IMR-90 (cell line): ENCODE measurements at regions not wholly inside any gene's neighbourhood (a gene's known extent, or its start where the extent isn't known, plus 50 kb on each side); places are given as distances from the start of the nearest gene placed in this dataset.
A peak's percentile ranks its signal among the peaks of the same experiment; 100 is the strongest.

Experiments
- ATAC-seq: fragments of 200-7000 bp; cut with Tn5 transposase; 2 replicates; pipeline ENCODE4 v1.9.1; 2020; ENCODE audit warnings: low read depth, mild to moderate bottlenecking, moderate library complexity
- BruUV-seq: library from RNA; stranded (reverse); fragments of 400-500 nt; replicated peaks from 2 replicates; lab custom pipeline; 2021; lab: Mats Ljungman, UMichigan
- CTCF ChIA-PET: fragments of 300-600 bp; formaldehyde crosslinking; extraction: SDS; loops from one replicate; lab custom pipeline; 2021; ENCODE audit warnings: antibody characterized with exemption; lab: Yijun Ruan, JAX
- POLR2A ChIA-PET: fragments of 300-600 bp; sonication (Branson Sonifier 250); formaldehyde crosslinking; loops from one replicate; lab custom pipeline; 2022; ENCODE audit warnings: antibody characterized with exemption; ENCODE audit not compliant: unreplicated experiment; lab: Charles Lee
- DNase-seq: peaks from one replicate; pipeline ENCODE4 v3.0.0; 2013
- H2AFZ ChIP-seq: replicated peaks from 2 replicates; pipeline ENCODE3; 2013; ENCODE audit warnings: low read length, mild to moderate bottlenecking; ENCODE audit not compliant: poor library complexity
- H2AK5ac ChIP-seq: 2 replicates; pipeline ENCODE4 v1.6.1; 2013; ENCODE audit warnings: low read depth, low read length, inconsistent platforms
- H2AK9ac ChIP-seq: replicated peaks from 2 replicates; pipeline ENCODE3; 2013; ENCODE audit warnings: mild to moderate bottlenecking, low read depth, low read length, moderate library complexity; ENCODE audit not compliant: poor library complexity
- H2BK120ac ChIP-seq: 2 replicates; pipeline ENCODE4 v1.6.1; 2013; ENCODE audit warnings: low read depth, low read length, inconsistent platforms
- H2BK15ac ChIP-seq: 3 replicates; pipeline ENCODE4 v1.6.1; 2013; ENCODE audit warnings: low read depth, low read length, inconsistent platforms
- H2BK20ac ChIP-seq: 2 replicates; pipeline ENCODE4 v1.6.1; 2013; ENCODE audit warnings: low read depth, mild to moderate bottlenecking, inconsistent platforms, low read length, moderate library complexity
- H2BK5ac ChIP-seq: 2 replicates; pipeline ENCODE4 v1.6.1; 2013; ENCODE audit warnings: mild to moderate bottlenecking, low read depth, low read length, inconsistent platforms; ENCODE audit not compliant: poor library complexity, severe bottlenecking
- H3K14ac ChIP-seq: replicated peaks from 2 replicates; pipeline ENCODE4 v1.6.1; 2013; ENCODE audit warnings: low read depth, low read length, inconsistent platforms
- H3K18ac ChIP-seq: 2 replicates; pipeline ENCODE4 v1.6.1; 2013; ENCODE audit warnings: low read depth, low read length, control low read depth
- H3K23ac ChIP-seq: 2 replicates; pipeline ENCODE4 v1.6.1; 2013; ENCODE audit warnings: low read depth, low read length, inconsistent platforms
- H3K27ac ChIP-seq: 2 replicates; pipeline ENCODE4 v1.5.1; 2013; ENCODE audit warnings: mild to moderate bottlenecking, control low read depth, low read length; ENCODE audit not compliant: insufficient read depth
- H3K27me3 ChIP-seq: 2 replicates; pipeline ENCODE4 v1.6.1; 2013; ENCODE audit warnings: low read length; ENCODE audit not compliant: control insufficient read depth, insufficient read depth
- H3K36me3 ChIP-seq: 2 replicates; pipeline ENCODE4 v1.6.1; 2013; ENCODE audit warnings: low read length, mixed read lengths; ENCODE audit not compliant: control insufficient read depth, insufficient read depth
- H3K4ac ChIP-seq: 2 replicates; pipeline ENCODE4 v1.6.1; 2013; ENCODE audit warnings: low read depth, low read length, inconsistent platforms
- H3K4me1 ChIP-seq: 2 replicates; pipeline ENCODE4 v1.6.1; 2013; ENCODE audit warnings: low read length, mixed read lengths; ENCODE audit not compliant: control insufficient read depth, insufficient read depth
- H3K4me2 ChIP-seq: 2 replicates; pipeline ENCODE4 v1.6.1; 2013; ENCODE audit warnings: low read depth, mild to moderate bottlenecking, control low read depth, low read length, moderate library complexity
- H3K4me3 ChIP-seq: 2 replicates; pipeline ENCODE4 v1.5.1; 2013; ENCODE audit warnings: low read depth, mild to moderate bottlenecking, control low read depth, low read length, moderate library complexity; ENCODE audit not compliant: insufficient read depth
- H3K56ac ChIP-seq: 2 replicates; pipeline ENCODE4 v1.6.1; 2013; ENCODE audit warnings: low read length, inconsistent platforms; ENCODE audit not compliant: insufficient read depth; ENCODE audit errors: extremely low read depth
- H3K79me1 ChIP-seq, 2 experiments: 2 replicates each; pipeline ENCODE4 v1.6.1; 2013; ENCODE audit warnings: low read length in 2 of 2, inconsistent platforms in 1 of 2, low read depth in 1 of 2
- H3K9ac ChIP-seq: 2 replicates; pipeline ENCODE4 v1.6.1; 2013; ENCODE audit warnings: low read depth, low read length, control low read depth
- H3K9me1 ChIP-seq: 2 replicates; pipeline ENCODE4 v1.6.1; 2013; ENCODE audit warnings: low read length, inconsistent platforms; ENCODE audit not compliant: insufficient read depth
- H3K9me3 ChIP-seq: 2 replicates; pipeline ENCODE4 v1.6.1; 2013; ENCODE audit warnings: low read length; ENCODE audit not compliant: control insufficient read depth, insufficient read depth
- H4K20me1 ChIP-seq: 2 replicates; pipeline ENCODE4 v1.6.1; 2013; ENCODE audit warnings: low read length, inconsistent platforms; ENCODE audit not compliant: insufficient read depth
- H4K5ac ChIP-seq: 2 replicates; pipeline ENCODE4 v1.6.1; 2013; ENCODE audit warnings: mild to moderate bottlenecking, low read depth, low read length, control low read depth
- H4K8ac ChIP-seq, 2 experiments: 2 replicates each; pipeline ENCODE4 v1.6.1; 2013; ENCODE audit warnings: low read depth in 2 of 2, low read length in 2 of 2, control low read depth in 1 of 2, inconsistent platforms in 1 of 2
- H4K91ac ChIP-seq: 2 replicates; pipeline ENCODE4 v1.6.1; 2013; ENCODE audit warnings: low read depth, low read length, inconsistent platforms; ENCODE audit not compliant: insufficient read depth
- RAD21 ChIP-seq: IDR thresholded peaks from 2 replicates; pipeline ENCODE4 v1.6.1; 2012; ENCODE audit warnings: low read length, improper control_type of control experiment
- RCOR1 ChIP-seq: IDR thresholded peaks from 2 replicates; pipeline ENCODE4 v1.6.1; 2012; ENCODE audit warnings: mild to moderate bottlenecking, low read length, improper control_type of control experiment; ENCODE audit not compliant: insufficient replicate concordance
- WGBS, 2 experiments: methylation state at CpG; one replicate each; pipeline versions ENCODE4 v1.1.5 to v1.1.7; 2013; ENCODE audit warnings: missing lambda C conversion rate in 2 of 2; ENCODE audit not compliant: insufficient read length in 1 of 2; ENCODE audit errors: extremely low coverage in 2 of 2; 5-methylcytosine and 5-hydroxymethylcytosine counted together
- dilution Hi-C: fragments of 300-500 bp; cut with HindIII; formaldehyde crosslinking; loops from one replicate; pipeline ENCODE4 v1.14.3; 2018; ENCODE audit warnings: low sequenced_read_pairs; ENCODE audit not compliant: unreplicated experiment
- in situ Hi-C: fragments of 300-500 bp; cut with MboI; formaldehyde crosslinking; loops from 3 replicates; pipeline ENCODE4 v1.14.3; 2019; ENCODE audit warnings: low sequenced_read_pairs, inconsistent platforms, mixed read lengths
- intact Hi-C: fragments of 100-400 bp; cut with micrococcal nuclease; formaldehyde crosslinking; loops from 2 replicates; pipeline ENCODE4 v1.10.0; 2022

DNA sequence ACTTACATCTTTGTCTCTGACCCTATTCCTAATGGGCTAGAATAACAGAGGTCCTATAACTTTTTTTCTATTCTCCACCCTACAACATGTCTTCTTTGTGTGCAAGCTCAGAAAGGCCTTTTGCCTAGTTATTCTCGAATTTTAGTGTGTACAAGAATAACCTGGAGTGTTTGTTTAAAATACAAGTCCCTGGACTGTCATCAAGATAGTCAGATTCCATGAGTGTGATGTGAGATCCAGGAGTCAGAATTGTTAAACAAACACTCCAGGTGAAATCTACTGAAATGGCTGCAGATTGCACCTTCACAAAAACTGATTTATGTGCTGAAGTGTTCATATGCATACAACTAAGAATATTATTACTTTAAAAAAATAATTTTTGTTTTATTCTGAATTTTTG lies 114.4 kb upstream of the DIO2 start:
- no CpG with 5 or more reads among the region's 1 CpG for WGBS, 2 experiments
- no peak for TF ChIP-seq RAD21
- no peak for TF ChIP-seq RCOR1
- H4K20me1 ChIP-seq, result no peaks in the 10 kb centered on the region
- ChIA-PET CTCF (no interaction called here), POLR2A (no interaction called here)
- peaks cover 2% of the 10 kb centered on the region; the same call in 1 of the 2 replicates for H3K9me3 ChIP-seq
- H2AFZ ChIP-seq, result no peak overlapping the region
- H3K4ac ChIP-seq, result no peak overlapping the region
- H3K4me2 ChIP-seq, result no peak overlapping the region
- dilution Hi-C loops, result no loop called here
- in situ Hi-C loops, result no loop called here
- peaks cover 3% of the 10 kb centered on the region for H3K4me1 ChIP-seq
- H3K4me3 ChIP-seq, result no peak overlapping the region
- DNase-seq (no peak), ATAC-seq (no peak)
- no peak overlapping the region for H3K9ac ChIP-seq
- H3K79me1 ChIP-seq, result no peaks in the 10 kb centered on the region
- H3K14ac ChIP-seq, result no peak overlapping the region
- H2BK120ac ChIP-seq, result no peak overlapping the region
- H3K27me3 ChIP-seq, result no peaks in the 10 kb centered on the region
- H4K8ac ChIP-seq, result no peak overlapping the region
- no peak overlapping the region; the same call in 1 of the 2 replicates for H4K5ac ChIP-seq
- no peaks in the 10 kb centered on the region for H3K9me1 ChIP-seq
- H4K91ac ChIP-seq, result no peak overlapping the region
- no peak overlapping the region for H2BK15ac ChIP-seq
- H2AK9ac ChIP-seq, result no peak overlapping the region
- H2AK5ac ChIP-seq, result no peak overlapping the region
- no peak overlapping the region for H2BK20ac ChIP-seq
- no peaks in the 10 kb centered on the region for H3K36me3 ChIP-seq
- no TSS peak for BruUV-seq
- 0 out of 2 replicates have a peak overlapping the region, but pooled peaks have one; percentile 50 for H3K23ac ChIP-seq
- H3K18ac ChIP-seq, result no peak overlapping the region
- intact Hi-C loops, result no loop called here
- no peak overlapping the region for H3K27ac ChIP-seq
- H2BK5ac ChIP-seq, result no peak overlapping the region
- no peak overlapping the region for H3K56ac ChIP-seq
